ENCODE measurements at regions not wholly inside any gene's neighbourhood (a gene's known extent, or its start where the extent isn't known, plus 50 kb on each side); places are given as distances from the start of the nearest gene placed in this dataset.
"Not testable (repeated sequence)": the region's sequence is repeated elsewhere in the genome, so short reads cannot be mapped to it uniquely, and the experiment has no call there.

GRCh38 chr2:236819275-236820002 lies 249.8 kb downstream of the ACKR3 start:
- no peak for DNase-seq (ENCODE audit: extremely low read depth, low read depth)

- DNase-seq (ENCODE audit: extremely low read depth, low read depth): no peak
Observed at GRCh38 chr2:236820763-236821344, 251.2 kb downstream of the ACKR3 start.

DNA sequence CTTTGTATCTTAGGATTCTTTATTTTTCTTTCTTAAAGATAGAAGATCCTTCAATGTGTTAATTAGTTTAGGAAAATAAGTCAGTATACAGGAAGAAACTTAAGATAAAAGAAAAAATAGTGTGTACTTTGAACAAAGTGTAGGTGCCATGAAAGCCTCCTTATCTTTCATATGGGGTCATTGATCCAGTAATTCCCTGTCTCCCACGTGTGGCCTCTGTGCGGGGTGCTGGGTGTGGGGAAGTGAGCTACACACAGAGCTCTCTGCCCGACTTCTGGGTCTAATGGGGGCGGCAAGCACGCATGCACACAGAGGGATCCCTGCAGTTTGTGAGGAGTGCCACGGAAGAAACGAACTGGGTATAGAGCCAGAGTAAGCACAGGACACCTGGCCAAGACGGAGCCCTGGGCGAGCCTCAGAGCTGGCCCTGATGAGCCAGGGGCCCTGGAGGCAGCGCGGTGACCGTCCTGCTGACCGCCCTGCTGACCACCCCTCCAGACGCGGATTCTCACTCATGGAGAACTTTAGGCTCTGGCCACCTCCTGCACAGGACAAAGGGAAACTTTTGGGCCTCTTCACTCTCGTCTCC lies 253.5 kb downstream of the ACKR3 start:
- no peak for DNase-seq (ENCODE audit: extremely low read depth, low read depth)

DNA sequence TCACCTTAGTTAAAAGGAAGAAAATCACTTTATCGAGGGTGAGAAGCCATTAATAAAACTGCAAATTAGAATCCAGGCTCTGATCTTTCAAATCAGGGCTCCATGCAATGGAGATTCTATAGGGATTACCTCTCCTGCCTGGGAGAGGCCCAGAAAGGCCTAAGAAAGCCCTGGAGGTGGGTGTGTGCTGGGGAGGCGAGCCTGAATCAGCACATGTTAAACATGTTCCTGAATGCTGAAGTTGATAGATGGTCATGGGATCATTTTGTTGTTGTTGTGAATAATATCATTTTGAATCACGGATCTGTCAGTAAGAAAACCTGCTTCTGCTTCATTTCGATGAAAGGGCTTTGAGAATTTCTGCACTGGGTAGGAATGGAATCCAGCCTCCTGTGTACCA lies 254.3 kb downstream of the ACKR3 start:
- DNase-seq (ENCODE audit: extremely low read depth, low read depth): no peak

DNA sequence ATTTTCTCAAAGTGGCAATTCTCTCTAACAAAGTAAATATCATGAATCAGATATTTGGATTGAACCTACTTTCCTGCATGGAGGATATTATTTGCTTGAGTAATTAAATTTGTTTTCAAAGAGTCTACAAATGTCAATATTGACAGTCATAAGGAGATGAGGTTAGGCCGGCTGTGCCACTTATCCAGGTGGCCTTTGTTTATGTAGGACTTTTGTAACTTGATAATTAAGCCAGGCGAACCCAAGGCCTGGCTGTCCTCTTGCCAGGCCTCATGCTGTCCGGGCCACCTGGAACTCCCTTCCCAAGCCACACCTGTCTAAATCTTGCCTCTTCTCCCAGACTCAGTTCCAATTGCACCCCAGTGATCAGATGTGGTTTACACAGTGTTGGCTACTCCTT lies 255.2 kb downstream of the ACKR3 start:
- no peak for DNase-seq (ENCODE audit: extremely low read depth, low read depth)

- DNase-seq (ENCODE audit: extremely low read depth, low read depth): no peak
Observed at GRCh38 chr2:236825989-236826510, 256.4 kb downstream of the ACKR3 start.

- no peak for DNase-seq (ENCODE audit: extremely low read depth, low read depth)
Observed at GRCh38 chr2:236826606-236827156, 257.1 kb downstream of the ACKR3 start.

DNA sequence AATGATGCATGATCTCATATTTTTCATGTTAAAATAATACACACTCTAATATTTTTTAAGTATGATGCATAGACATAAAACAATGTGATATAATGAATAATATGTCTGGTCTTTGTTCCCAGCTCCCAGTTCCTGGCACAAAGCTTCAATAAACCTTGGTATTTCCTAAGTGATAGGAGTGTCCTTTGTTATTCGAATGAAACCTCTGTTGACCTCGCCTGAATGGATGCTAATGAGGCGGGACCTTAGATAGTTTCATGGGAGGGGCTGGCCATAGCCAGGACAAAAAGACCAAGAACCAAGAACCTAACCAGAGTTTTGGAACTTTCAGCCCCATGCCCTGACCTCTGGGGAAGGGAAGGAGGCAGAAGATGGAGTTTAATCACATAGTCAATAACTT lies 257.7 kb upstream of the COPS8 start:
- DNase-seq (ENCODE audit: extremely low read depth, low read depth): no peak

DNA sequence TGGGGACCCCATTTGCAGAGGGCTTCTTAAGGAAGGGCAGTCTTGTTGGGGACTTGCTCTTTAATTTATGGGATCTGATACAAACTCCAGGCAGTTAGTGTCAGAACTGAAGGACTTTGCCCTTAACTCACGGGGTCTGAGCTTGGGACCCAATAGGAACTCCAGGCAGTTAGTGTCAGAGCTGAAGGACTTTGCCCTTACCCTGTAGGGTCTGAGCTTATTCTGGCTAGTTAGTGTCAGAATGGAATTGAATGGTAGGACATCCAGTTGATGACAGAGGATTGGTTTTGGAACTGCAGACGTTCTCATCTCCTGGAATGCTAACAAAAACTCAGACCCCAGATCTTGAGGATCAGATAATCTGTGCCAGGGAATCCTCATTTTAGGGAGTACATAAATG lies 256.9 kb upstream of the COPS8 start:
- no peak for DNase-seq (ENCODE audit: extremely low read depth, low read depth)

GRCh38 chr2:236830926-236831325 lies 254.8 kb upstream of the COPS8 start:
- DNase-seq (ENCODE audit: extremely low read depth, low read depth): no peak

- DNase-seq (ENCODE audit: extremely low read depth, low read depth): no peak
Observed at GRCh38 chr2:236831698-236832097, 254.0 kb upstream of the COPS8 start.

- no peak for DNase-seq (ENCODE audit: extremely low read depth, low read depth)
Observed at GRCh38 chr2:236833501-236834073, 252.1 kb upstream of the COPS8 start.

- no peak for DNase-seq (ENCODE audit: extremely low read depth, low read depth)
Observed at GRCh38 chr2:236834284-236834683, 251.4 kb upstream of the COPS8 start.

DNA sequence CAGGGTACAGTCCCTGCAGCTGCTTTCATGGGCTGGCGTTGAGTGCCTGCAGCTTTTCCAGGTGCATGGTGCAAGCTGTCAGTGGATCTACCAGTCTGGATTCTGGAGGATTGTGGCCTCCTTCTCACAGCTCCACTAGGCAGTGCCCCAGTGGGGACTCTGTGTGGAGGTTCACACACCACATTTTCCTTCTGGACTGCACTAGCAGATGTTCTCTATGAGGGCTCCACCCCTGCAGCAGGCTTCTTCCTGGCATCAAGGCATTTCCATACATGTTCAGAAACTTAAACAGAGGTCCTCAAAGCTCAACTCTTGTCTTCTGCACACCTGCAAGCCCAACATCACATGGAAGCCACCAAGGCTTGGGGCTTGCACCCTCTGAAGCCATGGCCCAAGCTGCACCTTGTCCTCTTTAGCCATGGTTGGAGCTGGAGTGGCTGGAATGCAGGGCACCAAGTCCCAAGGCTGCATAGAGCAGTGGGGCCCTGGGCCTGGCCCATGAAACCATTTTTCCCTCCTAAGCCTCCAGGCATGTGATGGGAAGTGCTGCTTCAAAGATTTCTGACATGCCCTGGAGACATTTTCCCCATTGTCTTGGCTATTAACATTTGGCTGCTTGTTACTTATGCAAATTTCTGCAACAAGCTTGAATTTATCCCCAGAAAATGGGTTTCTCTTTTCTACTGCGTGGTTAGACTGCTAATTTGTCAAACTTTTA lies 250.2 kb upstream of the COPS8 start:
- no peak for DNase-seq (ENCODE audit: extremely low read depth, low read depth)

GRCh38 chr2:236836028-236836427 lies 249.7 kb upstream of the COPS8 start:
- not testable (repeated sequence) for DNase-seq (ENCODE audit: extremely low read depth, low read depth)

- no peak for DNase-seq (ENCODE audit: extremely low read depth, low read depth)
Observed at GRCh38 chr2:236840215-236840614, 245.5 kb upstream of the COPS8 start.

GRCh38 chr2:236840857-236841256 lies 244.8 kb upstream of the COPS8 start:
- no peak for DNase-seq (ENCODE audit: extremely low read depth, low read depth)

GRCh38 chr2:236841389-236841788 lies 244.3 kb upstream of the COPS8 start:
- no peak for DNase-seq (ENCODE audit: extremely low read depth, low read depth)

- DNase-seq (ENCODE audit: extremely low read depth, low read depth): no peak
Observed at GRCh38 chr2:236843161-236843968, 242.3 kb upstream of the COPS8 start.

GRCh38 chr2:236844711-236845110 lies 241.0 kb upstream of the COPS8 start:
- DNase-seq (ENCODE audit: extremely low read depth, low read depth): no peak
